Epidermal melanocyte (primary cell): ENCODE measurements at regions not wholly inside any gene's neighbourhood (a gene's known extent, or its start where the extent isn't known, plus 50 kb on each side); places are given as distances from the start of the nearest gene placed in this dataset.
"Not testable (repeated sequence)": the region's sequence is repeated elsewhere in the genome, so short reads cannot be mapped to it uniquely, and the experiment has no call there.

Experiments
- DNase-seq: peaks from one replicate; pipeline ENCODE4 v3.0.0; 2011; ENCODE audit warnings: low spot score; ENCODE audit not compliant: insufficient read length

DNA sequence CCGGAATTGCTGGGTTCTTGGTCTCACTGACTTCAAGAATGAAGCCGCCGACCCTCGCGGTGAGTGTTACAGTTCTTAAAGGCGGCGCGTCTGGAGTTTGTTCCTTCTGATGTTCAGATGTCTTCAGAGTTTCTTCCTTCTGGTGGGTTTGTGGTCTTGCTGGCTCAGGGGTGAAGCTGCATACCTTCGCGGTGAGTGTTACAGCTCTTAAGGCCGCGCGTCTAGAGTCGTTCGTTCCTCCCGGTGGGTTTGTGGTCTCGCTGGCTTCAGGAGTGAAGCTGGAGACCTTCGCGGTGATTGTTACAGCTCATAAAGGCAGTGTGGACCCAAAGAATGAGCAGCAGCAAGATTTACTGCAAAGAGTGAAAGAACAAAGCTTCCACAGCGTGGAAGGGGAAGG is 792.1 kb upstream of the CCDC179 start:
- not testable (repeated sequence) for DNase-seq

DNA sequence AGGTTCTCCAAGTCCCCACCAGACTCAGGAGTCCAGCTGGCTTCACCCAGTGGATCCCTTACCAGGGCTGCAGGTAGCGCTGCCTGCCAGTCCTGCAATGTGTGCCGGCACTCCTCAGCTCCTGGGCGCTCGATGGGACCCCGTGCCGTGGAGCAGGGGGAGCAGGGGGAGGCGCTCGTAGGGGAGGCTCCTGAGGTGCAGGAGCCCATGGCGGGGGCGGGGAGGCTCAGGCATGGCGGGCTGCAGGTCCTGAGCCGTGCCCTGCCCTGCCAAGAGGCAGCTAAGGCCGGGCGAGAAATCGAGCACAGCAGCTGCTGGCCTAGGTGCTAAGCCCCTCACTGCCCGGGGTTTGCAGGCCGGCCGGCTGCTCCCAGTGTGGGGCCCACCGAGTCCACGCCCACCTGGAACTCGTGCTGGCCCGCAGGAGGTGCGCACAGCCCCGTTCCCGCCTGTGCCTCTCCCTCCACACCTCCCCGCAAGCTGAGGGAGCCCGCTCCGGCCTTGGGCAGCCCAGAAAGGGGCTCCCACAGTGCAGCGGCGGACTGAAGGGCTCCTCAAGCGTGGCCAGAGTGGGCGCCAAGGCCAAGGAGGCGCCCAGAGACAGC is 792.9 kb upstream of the CCDC179 start:
- no peak for DNase-seq

DNA sequence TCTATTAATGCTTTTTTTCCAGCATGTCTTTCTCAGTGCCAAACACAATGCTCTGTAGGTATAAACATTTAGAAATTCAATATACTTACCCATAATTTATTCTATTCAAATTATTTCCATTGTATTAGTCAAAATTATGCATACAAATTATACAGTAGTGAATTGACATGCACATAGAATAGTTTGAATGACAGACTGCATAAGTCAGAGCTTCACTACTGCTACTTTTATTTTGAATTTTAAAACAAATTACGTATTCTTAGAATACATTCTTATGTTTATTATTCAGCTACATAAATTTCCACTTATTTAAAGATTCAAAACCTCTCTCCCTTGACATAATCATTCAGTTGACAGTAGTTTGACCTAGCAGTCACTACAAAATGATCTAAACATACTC is 808.0 kb upstream of the CCDC179 start:
- no peak for DNase-seq

DNA sequence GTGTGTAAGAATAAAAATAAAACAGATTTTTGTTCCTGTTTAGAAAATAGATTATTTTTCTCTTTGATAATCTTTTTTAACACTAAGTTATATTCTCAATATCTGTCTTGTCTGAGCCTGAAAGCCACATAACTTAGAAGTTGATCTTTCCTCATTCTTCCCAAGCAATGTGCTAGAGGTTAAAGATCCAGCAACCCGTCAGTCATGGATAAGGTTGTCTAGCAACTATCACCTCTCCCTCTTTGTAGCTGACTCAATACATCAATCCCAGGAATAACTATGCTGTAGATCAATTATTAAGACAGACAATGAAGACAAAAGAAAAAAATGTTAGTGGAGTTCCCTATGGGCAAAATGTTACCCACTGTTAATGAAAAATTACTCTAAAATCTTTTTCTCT is 813.1 kb upstream of the CCDC179 start:
- DNase-seq, result no peak

DNA sequence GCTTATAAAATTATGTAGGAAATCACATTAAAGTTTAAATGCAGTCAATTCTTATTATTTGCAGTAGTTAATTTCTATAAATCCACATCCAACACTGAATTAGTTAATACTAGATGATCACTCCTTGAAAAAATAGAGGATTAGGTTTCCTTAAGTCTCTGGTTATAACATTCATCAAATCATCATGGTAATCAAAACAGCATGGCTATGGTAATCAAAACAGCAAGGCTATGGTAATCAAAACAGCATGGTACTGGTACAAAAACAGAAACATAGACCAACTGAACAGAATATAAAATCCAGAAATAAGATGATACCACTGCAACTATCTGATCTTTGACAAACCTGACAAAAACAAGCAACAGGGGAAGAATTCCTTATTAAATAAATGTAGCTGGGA is 814.6 kb upstream of the CCDC179 start:
- DNase-seq, result no peak

DNA sequence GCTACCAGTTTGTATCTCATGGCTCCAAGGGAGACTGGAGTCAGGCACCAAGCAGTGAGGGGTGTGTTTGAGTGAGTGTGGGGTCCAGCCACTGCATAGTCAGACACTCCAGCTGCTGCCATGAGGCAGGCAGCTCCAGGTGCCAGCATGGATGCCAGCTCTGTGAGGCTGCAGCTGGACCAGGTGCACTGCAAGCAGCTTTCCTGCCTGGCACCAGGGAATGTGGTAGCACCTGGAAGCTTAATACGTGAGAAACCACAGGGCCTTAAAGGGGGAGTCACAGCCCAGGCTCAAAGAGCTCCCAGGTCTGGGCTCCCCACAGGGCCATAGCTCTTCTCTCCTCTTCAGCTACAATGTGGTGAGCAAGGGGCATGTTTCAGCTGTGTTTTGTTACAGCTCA is 817.8 kb upstream of the LUZP2 start:
- no peak for DNase-seq

DNA sequence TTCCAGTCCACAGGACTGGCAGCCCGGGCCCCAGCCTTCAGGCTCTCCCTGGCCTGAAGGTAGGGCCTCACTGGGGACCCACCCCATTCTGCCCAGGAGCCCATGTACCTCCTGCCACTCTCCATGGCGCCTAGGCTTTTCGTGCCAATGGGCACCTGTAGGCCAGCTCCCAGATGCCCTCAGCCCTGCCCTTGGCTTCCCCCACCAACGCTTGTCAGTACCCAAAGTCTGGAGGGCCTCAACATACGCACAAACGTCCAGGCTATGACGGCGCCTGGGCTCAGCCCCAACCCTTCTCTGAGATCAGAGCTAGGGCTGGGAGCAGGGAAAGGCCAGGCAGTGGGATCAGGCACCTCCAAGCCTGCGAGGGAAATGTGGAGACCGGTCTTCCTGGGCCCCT is 816.9 kb upstream of the LUZP2 start:
- no peak for DNase-seq

DNA sequence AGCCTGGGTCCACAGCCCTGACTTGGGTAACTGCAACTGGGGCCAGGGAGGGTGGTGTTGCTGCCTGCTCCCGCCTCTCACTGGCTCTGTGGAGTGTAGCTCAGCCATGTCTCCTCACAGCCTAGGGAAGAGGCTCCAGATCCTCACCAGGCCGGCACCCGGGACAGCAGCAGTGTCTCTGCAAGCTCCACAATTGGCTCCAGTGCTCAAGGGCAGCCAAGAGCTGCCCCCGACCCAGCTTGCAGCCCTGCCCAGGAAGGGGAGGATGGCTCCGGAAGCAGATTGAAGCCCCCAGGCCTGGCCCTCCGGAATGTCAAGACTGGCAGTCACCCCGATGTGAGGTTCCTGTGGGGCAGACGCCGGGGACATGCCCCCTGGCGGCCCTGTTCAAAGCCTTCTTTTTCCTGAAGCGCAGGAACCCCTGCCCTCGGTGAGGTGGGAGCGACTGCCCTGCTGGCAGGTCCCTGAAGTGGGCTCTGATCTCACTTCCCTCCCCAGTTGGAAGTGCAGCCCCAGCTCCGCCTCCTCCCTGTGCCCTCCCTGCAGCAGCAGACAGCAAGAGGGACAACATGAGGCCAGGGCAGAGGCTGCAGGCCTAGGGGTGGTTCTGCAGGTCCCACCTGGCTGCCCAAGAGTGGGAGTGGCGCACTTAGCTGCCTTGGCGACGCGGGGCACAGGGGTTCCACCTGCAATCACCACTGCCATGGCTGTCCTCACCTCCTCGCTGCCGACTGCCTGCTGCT is 816.2 kb upstream of the LUZP2 start:
- DNase-seq, result no peak

DNA sequence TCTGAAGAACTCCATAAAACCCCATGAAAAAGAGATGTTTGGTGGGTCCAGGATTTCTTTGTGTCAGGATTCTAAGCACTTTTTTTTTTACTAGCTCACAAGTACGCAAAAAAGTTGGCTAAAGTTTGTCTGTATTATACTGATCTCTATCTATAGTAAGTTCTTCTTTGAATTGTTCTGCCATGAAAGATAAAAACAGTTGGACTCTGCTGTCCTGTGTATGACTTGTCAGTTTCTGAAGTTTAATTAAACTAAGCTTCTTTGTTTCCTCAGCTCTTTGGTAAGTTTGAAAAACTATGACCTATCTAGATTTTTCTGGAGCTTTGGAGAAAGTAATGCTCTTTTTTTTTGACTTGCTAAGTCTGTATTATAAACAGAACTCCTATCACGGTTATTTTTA is 812.2 kb upstream of the LUZP2 start:
- no peak for DNase-seq

DNA sequence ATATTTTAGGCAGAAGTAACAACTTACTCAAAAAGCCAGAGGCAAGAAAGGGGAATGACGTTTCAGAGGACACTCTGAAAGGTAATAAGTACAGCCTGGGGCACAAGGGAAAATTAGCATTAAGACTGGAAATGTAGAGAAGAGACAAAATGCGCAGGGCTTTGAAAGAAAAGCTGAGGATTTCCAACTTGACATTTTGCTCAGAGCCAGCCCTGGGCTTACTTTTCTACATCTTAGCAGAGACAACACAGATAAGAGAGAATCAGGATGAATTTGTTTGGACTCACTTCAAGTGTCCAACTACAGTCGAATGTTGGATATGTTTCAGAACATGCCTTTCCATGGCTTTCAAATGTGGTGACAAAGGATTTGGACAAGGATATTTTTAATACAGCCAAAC is 808.9 kb upstream of the LUZP2 start:
- DNase-seq, result no peak

DNA sequence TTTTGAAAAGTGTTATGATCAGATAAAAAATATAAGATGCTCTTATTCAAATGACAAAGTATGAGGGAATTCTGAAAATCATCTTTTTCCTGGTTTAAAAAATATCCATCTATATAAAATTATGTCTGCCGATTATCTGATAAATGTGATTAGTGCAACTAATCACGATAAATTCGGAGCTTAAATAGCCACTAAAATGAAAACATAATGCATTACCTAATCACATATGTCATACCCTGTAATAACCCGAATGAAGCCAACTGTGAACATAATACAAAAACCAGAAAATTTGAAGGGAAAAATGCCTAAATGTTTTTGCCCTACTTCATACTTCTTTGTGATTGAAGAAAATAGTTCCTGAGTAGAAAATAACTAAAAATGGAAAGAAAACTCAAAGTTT is 808.4 kb upstream of the LUZP2 start:
- no peak for DNase-seq

DNA sequence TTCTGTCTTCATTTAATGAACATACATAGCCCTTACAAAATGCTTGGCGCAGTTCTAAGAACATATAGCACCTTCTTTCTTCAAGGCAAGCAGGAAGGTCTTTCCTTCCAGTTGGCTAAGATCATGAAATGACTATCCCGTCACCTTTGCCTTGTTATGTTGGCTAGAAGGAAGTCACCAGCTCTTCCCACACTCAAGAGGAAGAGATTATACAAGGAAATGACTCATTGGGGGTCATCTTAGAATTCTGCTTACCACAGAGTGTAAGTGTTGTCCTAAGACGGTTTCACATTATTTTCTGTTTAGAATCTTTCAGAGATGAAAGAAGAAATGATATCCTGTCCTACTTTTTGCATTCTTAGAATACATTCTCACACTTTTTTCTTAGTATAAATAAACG is 808.0 kb upstream of the LUZP2 start:
- DNase-seq, result no peak

DNA sequence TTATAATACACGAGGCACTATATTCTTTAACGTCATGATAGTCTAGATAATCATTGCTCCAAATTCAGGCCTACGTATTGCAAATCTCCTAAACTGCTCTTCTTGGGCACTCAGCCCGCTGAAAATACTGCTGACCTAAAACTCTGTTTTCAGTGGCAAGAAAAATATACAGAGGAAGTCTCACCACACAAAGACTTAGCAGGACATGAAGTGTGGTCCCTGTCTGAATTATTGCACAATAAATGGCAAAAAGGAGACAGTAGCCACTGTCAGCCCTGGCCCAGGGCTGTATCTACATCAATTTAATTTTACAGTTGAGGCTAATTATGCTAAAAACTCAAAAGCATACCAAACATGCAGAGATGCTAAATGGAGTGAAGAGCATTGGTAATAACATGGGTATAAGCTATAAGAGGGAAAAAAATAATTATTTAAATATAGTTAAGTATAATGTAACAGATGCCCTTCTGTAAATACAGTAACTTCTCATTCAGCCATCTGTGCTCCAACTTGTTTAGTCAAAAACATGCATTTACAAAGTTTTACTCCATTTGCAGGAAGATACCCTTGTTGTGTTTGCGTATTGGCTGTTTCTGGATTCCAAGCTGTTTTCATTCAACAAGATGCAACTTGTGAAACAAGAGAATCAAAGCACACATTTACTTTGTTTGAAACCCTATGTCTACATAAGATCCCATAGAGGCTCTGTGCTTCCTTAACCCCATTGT is 800.0 kb upstream of the LUZP2 start:
- no peak for DNase-seq

DNA sequence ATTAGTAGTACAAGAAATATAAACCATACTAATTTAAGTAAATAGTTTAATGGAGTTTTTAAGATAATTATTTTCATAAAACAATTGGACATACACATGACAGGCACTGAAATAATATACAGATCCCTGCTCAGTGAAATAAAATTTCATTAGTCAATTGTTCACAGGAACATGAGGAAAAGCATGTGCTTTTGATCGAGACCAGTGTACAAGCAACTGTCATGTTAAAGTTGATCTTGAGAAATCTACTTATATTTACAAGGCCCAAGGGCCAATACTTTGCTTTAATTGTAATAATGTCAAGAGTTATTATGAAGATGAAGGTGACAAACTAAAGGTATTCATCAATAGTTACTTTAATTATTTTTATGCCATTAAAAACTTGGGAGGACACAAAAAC is 792.7 kb upstream of the LUZP2 start:
- DNase-seq, result no peak

DNA sequence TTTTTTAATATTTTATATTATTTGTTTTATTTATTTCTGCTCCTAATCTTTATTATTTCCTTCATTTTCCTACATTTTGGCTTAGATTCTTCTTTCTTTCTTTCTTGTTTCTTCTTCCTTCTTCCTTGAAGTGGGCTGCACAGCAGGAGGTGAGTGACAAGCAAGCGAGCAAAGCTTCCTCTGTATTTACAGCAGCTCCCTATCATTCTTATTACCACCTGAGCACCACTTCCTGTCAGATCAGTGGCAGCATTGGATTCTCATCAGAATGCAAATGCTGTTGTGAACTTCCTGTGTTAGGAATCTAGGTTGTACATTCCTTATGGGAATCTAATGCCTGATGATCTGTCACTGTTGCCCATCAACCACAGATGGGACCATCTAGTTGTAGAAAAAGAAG is 784.9 kb upstream of the LUZP2 start:
- DNase-seq, result no peak

DNA sequence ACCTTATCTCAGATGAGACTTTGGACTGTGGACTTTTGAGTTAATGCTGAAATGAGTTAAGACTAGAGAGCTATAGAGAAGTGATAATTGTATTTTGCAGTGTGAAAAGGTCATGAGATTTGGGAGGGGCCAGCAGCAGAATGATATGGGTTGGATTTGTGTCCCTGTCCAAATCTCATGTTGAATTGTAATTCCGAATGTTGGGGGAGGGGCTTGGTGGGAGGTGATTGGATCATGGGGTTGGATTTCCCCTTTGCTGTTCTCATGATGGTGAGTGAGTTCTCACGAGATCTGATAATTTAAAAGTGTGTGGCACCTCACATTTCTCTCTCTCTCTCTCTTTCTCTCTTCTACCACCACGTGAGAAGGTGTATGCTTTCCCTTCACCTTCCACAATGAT is 777.8 kb upstream of the LUZP2 start:
- DNase-seq, result no peak

DNA sequence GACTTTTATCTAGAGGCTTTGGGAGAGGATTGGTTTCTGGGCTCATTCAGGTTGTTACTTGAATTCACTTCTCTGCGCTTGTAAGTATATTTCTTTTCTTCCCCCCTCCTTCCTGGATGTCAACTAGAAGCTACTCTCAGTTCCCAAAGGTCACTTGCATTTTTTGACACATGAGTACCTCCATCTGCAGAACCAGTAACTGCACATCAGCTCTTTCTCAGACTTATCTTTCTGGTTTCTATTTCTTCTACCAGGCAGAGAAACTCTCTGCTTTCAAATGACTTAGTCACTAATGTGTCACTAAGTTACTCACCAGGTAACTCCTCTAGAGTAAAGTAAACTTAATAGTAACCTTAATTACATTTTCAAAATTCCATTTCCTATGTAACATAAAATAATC is 773.0 kb upstream of the LUZP2 start:
- no peak for DNase-seq

DNA sequence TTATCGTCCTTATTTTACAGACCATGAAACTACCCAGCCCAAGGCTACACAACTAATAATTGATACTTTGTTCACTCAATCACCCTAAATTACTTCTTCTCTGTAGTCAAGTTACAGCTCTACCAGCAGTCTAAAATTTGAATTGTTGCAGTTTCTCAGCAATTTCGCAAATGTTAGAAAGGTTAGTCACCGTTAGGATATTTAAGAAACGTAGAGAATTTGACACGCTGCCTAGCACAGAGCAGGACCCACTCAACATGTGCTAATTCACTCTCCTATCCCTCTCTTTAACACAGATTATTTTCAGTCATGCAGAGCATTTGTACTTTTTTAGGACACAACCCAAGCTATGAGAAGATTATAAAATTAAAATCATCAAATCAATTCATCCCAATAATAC is 771.1 kb upstream of the LUZP2 start:
- DNase-seq, result no peak

DNA sequence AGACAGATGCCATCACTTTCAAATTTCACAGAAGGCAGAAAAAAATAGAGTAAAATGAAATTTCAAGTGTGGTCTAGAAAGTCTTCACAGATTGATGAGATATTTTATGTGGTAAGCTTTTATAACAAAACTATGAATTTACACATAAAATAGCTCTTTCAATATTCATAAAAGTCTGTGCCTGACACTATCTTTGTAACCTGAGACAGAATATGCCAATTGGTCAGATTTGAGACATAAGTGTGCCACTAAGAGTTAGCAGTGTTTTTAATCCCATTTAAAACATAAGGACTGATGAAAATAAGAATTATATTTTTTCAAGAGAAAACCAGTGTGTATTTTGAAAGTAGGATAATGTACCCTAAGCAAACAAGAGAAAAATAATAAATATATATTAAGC is 769.5 kb upstream of the LUZP2 start:
- no peak for DNase-seq

DNA sequence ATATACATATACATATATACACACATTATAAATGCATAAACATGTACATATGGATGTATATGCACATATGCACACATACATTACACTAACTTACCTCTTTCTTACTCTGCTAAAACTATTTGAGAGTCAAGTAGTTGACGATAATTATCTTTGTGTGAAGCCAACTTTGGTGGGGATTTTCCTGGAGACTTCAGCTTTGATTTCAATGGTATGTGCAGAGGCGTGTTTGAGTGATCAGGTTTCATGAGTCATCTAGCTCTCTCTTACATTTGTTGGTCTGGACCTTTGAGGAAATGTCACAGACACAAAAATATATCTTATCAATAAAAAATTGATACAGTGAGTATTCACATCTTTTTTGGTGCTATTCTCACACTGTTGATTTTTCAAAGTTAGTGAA is 769.1 kb upstream of the LUZP2 start:
- no peak for DNase-seq

DNA sequence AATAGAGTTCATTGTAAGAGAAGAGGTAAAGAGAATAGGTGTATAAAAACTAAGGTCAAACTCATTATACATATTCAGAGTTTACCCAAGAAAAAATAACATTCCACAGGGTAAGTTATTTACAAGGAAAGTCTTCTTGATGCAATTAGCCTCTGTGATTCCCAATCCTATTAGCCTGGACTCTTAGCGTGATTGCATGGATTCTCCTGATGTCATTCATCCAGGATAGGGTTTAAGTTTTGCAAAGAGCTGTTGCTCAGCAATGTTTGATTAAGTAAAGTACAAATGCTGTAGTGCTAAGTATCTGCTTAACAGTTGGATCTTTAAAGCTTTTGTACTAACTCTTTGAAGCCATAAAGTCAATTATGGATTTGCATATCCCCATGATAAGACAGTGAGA is 767.8 kb upstream of the LUZP2 start:
- no peak for DNase-seq

DNA sequence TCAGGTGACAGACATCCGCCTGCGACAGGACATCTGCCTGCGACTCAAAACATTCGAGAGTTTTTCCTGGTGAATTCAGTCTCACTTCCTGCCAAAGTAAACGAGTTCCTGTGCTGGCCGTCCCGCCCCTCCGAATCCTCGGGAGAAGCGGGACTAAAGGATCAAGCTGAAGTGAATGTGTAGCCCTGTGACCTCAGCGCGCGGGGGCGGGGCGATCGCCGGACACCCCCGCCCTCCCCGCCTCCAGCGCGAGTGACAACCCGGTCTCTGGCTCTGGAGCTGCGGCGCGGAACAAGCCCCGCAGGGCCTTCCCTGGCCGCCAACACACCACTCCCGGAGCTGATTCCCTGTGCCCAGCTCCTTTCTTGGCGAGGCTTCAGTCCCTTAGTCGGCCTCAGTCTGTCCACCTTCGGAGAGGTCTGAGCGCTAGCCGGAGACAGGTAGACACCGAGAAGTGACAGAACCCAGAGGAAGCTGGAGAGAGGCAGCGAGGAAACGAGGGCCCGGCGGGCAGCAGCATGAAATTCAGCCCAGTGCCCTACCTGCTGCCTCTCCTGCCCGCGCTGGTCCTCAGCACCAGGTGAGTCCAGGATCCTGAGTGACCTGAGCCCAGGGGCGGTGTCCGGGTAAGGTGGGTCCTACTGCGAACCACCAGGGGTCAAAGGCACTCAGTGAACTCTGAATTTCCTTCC is 766.4 kb upstream of the LUZP2 start:
- DNase-seq, result no peak
